ENCODE measurements at regions not wholly inside any gene's neighbourhood (a gene's known extent, or its start where the extent isn't known, plus 50 kb on each side); places are given as distances from the start of the nearest gene placed in this dataset.

GRCh38 chr4:38422850-38423249 is 241.1 kb upstream of the KLF3 start:
- no peak for TF ChIP-seq CTCF (conservative IDR thresholded peaks at IDR 0.05; ENCODE audit: low read depth, low read length)
- no peak for TF ChIP-seq BHLHE40 (IDR thresholded peaks at IDR 0.05; ENCODE audit: low read depth, low read length)
- TF ChIP-seq MXI1 (IDR thresholded peaks at IDR 0.05; ENCODE audit: borderline replicate concordance, low read depth, low read length) = no peak

All from IMR-90 (cell line).